Activated naive CD4-positive, alpha-beta T cell treated with anti-CD3 and anti-CD28 coated beads for 36 hours (primary cell): ENCODE measurements at regions not wholly inside any gene's neighbourhood (a gene's known extent, or its start where the extent isn't known, plus 50 kb on each side); places are given as distances from the start of the nearest gene placed in this dataset.
"Not testable (repeated sequence)": the region's sequence is repeated elsewhere in the genome, so short reads cannot be mapped to it uniquely, and the experiment has no call there.

ENCODE experiments used
- CTCF ChIA-PET: fragments of 350-600 bp; sonication (Branson Sonifier 250); formaldehyde crosslinking; loops from one replicate; lab custom pipeline; 2021; ENCODE audit warnings: antibody characterized with exemption; lab: Charles Lee
- DNase-seq: peaks from one replicate; pipeline ENCODE4 v3.0.0-alpha.2; 2020
- H3K27ac Mint-ChIP-seq: one replicate; pipeline ENCODE4 v1.8.0; 2021; ENCODE audit warnings: mild to moderate bottlenecking, mixed read lengths
- H3K27me3 Mint-ChIP-seq: one replicate; pipeline ENCODE4 v1.8.0; 2021; ENCODE audit warnings: low read depth, mixed read lengths
- H3K36me3 Mint-ChIP-seq: one replicate; pipeline ENCODE4 v1.8.0; 2021; ENCODE audit warnings: low read depth, mixed read lengths
- H3K4me1 Mint-ChIP-seq: one replicate; pipeline ENCODE4 v1.8.0; 2021; ENCODE audit warnings: low read depth, mixed read lengths
- H3K4me3 Mint-ChIP-seq: one replicate; pipeline ENCODE4 v1.8.0; 2021; ENCODE audit warnings: mild to moderate bottlenecking, moderate library complexity, mixed read lengths
- H3K9me3 Mint-ChIP-seq: one replicate; pipeline ENCODE4 v1.8.0; 2021; ENCODE audit warnings: mixed read lengths
- intact Hi-C: fragments of 100-400 bp; cut with micrococcal nuclease; formaldehyde crosslinking; loops from one replicate; pipeline ENCODE4 v1.15.1; 2023

DNA sequence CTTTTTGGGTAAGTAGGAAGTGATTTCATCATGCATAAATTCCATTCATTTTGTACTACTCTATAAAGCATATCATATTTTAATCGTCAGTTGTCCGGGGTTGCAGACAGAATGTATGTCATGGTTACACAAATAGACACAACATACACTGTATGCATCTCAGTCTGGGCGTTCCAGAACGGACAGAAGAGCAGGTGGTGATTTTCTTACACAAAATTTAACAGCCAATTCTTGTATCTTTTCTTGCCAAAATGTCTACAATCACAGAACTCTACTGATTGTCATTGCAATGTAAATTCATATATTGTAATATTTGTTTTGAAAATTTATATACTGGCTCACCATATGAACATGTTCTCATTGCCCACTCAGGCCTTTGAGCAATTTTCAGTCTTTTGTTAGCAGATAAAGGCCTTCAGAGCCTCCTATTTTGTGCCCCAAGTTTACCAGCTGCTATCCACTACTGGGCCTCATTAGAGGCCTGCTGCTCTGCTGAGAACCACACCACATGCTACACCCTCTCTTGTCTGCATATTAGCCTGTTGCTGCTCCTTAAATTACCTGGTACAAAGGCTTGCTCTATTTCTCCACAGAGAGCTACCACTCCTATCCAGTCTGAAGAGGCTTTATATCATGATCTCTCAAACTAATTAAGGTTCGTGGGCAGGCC is 61.5 kb downstream of the PRDM13 start:
- Mint-ChIP-seq H3K27me3 (no peaks in the 10 kb centered on the region), H3K9me3 (no peaks in the 10 kb centered on the region), H3K4me1 (no peaks in the 10 kb centered on the region), H3K4me3 (no peak overlapping the region), H3K27ac (no peak overlapping the region), H3K36me3 (no peaks in the 10 kb centered on the region)
- CTCF ChIA-PET, result no interaction called here
- DNase-seq, result no peak
- intact Hi-C loops, result no loop called here

DNA sequence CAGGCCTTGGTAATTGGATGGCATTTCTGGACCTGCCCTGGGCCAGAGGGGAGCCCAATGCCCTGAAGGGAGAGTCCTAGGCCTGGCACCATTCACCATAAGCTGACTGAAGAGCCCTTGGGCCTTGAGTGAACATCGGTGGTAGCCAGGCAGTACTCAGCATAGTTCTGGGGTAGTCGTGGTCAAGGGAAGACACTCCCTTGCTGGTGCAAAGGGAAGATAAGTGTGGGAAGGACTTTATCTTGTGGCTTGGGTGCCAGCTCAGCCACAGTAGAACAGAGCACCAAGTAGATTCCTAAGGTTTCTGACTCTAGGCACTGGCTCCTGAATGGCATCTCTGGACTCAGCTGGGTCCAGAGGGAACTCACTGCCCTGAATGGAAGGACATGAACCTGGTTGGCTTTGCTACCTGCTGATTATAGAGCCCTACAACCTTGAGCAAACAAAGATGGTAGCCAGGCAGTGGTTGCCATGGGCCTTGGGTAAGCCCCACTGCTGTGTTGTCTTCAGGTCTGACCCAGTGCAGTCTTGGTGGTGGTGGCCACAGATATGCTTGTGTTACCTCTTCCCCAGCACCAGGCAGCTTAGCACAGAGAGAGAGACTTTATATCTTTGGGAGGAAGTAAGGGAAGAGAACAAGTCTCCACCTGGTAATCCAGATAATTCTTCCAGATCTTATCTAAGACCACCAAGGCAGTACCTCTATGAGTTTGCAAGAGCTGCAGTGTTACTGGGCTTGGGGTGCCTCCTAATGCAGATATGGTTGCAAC is 83.5 kb downstream of the PRDM13 start:
- Mint-ChIP-seq H3K4me1 (no peaks in the 10 kb centered on the region), H3K27ac (no peak overlapping the region), H3K9me3 (peaks cover 8% of the 10 kb centered on the region), H3K4me3 (no peak overlapping the region), H3K36me3 (no peaks in the 10 kb centered on the region), H3K27me3 (peaks cover 19% of the 10 kb centered on the region)
- CTCF ChIA-PET, result no interaction called here
- intact Hi-C loops, result no loop called here
- no peak for DNase-seq

GRCh38 chr6:99702287-99702686 is 95.7 kb downstream of the PRDM13 start:
- H3K36me3 Mint-ChIP-seq, intact Hi-C loops, H3K4me3 Mint-ChIP-seq, DNase-seq, CTCF ChIA-PET, H3K9me3 Mint-ChIP-seq, H3K27ac Mint-ChIP-seq, H3K4me1 Mint-ChIP-seq: not testable (repeated sequence)
- peaks cover 21% of the 10 kb centered on the region for H3K27me3 Mint-ChIP-seq

- no peaks in the 10 kb centered on the region for H3K4me1 Mint-ChIP-seq
- intact Hi-C loops, result no loop called here
Observed at GRCh38 chr6:99709062-99709461, 102.4 kb downstream of the PRDM13 start.

DNA sequence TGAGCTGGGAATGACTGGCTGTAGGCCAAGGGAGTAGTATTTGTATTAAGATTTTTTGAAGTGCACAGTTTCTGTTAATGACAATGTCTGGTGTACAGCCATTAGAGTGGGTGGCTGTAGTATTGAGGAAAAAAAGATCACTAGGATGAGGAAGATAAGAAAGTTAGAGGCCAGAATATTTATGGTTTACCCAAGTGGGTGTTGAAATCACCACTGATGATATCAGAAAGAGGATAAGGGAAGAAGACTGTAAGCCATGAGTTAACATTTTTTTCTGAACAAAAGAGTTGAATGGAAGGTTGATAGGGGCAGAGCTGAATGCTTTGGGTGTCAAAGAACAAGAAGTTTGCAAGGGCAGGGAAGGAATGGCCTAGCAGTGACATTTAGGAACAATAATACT is 104.7 kb downstream of the PRDM13 start:
- CTCF ChIA-PET, result no interaction called here
- H3K27ac Mint-ChIP-seq, result no peak overlapping the region
- no peaks in the 10 kb centered on the region for H3K36me3 Mint-ChIP-seq
- H3K4me1 Mint-ChIP-seq, result no peaks in the 10 kb centered on the region
- DNase-seq, result no peak
- no peaks in the 10 kb centered on the region for H3K9me3 Mint-ChIP-seq
- H3K4me3 Mint-ChIP-seq, result no peak overlapping the region
- H3K27me3 Mint-ChIP-seq, result peaks cover 8% of the 10 kb centered on the region
- intact Hi-C loops, result no loop called here

More at GRCh38 chr6:99709062-99709461, 102.4 kb downstream of the PRDM13 start:
- Mint-ChIP-seq H3K9me3 (no peaks in the 10 kb centered on the region), H3K27me3 (peaks cover 4% of the 10 kb centered on the region), H3K27ac (no peak overlapping the region), H3K36me3 (no peaks in the 10 kb centered on the region), H3K4me3 (no peak overlapping the region)
- CTCF ChIA-PET, result interaction anchor here (1.2 kb wide), 1 partner anchor 121 kb away, joined by 4 read pairs; no protein-coding TSS in a partner anchor
- DNase-seq, result no peak

DNA sequence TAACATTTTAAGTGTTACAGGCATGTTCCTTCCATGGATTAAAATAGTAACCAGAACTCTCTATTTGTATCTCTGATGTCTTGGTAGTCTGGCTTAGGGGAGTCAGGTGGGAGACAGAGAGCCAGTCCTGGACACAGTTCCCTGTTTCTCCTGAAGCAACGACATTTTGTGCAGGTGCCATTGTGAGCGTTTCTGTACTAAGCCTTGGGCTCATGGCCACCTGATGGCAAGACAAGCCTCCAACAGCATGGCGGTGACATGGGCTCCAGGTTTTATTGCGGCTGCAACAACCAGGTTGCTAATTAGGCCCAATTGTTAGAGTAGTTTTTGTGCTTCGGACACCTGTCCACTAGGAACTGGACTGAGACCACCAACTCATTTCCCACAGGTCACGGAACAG is 105.3 kb downstream of the PRDM13 start:
- intact Hi-C loops, result no loop called here
- DNase-seq, result no peak
- Mint-ChIP-seq H3K4me1 (no peaks in the 10 kb centered on the region), H3K9me3 (peaks cover 4% of the 10 kb centered on the region), H3K4me3 (no peak overlapping the region), H3K27me3 (peaks cover 14% of the 10 kb centered on the region), H3K27ac (no peak overlapping the region), H3K36me3 (no peaks in the 10 kb centered on the region)
- CTCF ChIA-PET, result no interaction called here

DNA sequence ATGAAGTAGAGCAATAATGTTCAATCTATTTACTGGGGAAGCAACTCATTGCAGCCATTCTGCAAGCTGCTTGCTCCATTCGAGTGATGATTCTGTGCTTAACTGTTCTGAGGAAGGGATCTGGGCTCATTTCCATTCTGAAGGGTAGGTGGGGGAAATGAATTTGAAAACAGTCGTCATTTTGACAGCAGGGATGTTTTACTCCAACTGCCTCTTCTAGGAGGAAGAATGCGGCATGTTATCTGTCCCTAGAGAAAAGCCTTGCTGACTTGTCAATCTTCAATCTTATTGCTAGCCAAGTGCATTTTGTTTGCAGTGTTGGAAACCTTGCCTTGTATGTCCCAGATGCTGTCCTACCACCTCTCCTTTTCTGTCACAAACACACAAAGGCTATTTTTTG is 105.9 kb downstream of the PRDM13 start:
- no peaks in the 10 kb centered on the region for H3K36me3 Mint-ChIP-seq
- CTCF ChIA-PET, result no interaction called here
- no peak for DNase-seq
- no peak overlapping the region for H3K27ac Mint-ChIP-seq
- no peak overlapping the region for H3K4me3 Mint-ChIP-seq
- no peaks in the 10 kb centered on the region for H3K4me1 Mint-ChIP-seq
- peaks cover 4% of the 10 kb centered on the region for H3K9me3 Mint-ChIP-seq
- peaks cover 17% of the 10 kb centered on the region for H3K27me3 Mint-ChIP-seq
- intact Hi-C loops, result no loop called here

GRCh38 chr6:99722043-99722442 is 115.4 kb downstream of the PRDM13 start:
- H3K9me3 Mint-ChIP-seq, intact Hi-C loops, H3K27ac Mint-ChIP-seq, H3K36me3 Mint-ChIP-seq, CTCF ChIA-PET, H3K4me1 Mint-ChIP-seq, DNase-seq, H3K4me3 Mint-ChIP-seq: not testable (repeated sequence)
- H3K27me3 Mint-ChIP-seq, result peaks cover 31% of the 10 kb centered on the region

GRCh38 chr6:99730237-99730636 is 123.6 kb downstream of the PRDM13 start:
- H3K4me3 Mint-ChIP-seq, H3K4me1 Mint-ChIP-seq, H3K9me3 Mint-ChIP-seq, H3K27ac Mint-ChIP-seq, DNase-seq, intact Hi-C loops, CTCF ChIA-PET, H3K36me3 Mint-ChIP-seq: not testable (repeated sequence)
- H3K27me3 Mint-ChIP-seq, result peaks cover 14% of the 10 kb centered on the region

DNA sequence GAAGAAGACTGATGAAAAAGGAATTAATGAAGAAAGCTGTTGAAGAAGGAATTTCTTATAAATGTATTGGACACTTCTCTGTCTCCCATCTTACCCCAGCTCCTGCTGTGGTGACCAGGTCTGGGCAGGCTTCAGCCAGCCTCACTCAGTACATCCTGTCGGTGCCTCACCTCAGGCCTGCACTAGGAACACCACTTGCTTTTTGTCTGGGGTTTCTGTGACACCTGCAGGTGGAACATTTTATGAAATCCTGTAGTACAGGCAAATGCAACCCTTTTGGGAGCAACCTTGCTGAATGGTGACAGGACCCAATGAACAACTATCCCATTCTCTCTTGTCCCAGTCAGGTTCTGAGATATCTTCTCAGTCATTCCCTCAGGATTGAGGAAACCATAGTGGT is 129.7 kb downstream of the PRDM13 start:
- Mint-ChIP-seq H3K4me1 (no peaks in the 10 kb centered on the region), H3K36me3 (no peaks in the 10 kb centered on the region), H3K4me3 (no peak overlapping the region), H3K27me3 (peaks cover 30% of the 10 kb centered on the region), H3K9me3 (no peaks in the 10 kb centered on the region), H3K27ac (no peak overlapping the region)
- intact Hi-C loops, result no loop called here
- CTCF ChIA-PET, result interaction anchor here (1.0 kb wide), 1 partner anchor 148 kb away, joined by 3 read pairs; no protein-coding TSS in a partner anchor
- DNase-seq, result no peak

DNA sequence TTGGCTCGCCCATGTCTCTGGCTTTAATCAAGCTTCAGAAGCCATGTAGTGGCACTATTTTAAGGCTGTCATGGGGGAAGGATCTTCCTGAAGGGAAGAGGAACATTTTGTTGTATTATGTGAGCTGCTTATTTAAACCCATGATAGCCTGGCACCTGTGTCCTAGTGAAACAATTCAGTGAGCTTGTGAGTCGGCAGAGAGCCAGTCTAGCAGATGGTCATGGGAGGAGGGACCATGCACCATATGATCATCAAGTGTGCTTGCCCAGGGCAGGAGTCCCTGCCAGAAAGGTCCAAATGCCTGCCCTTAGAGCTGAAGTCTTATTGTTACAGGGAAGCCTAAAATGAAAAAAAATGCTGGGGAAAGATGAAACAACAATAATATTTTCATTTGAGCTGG is 132.9 kb downstream of the PRDM13 start:
- Mint-ChIP-seq H3K9me3 (no peaks in the 10 kb centered on the region), H3K27ac (no peak overlapping the region), H3K4me3 (no peak overlapping the region), H3K27me3 (peaks cover 34% of the 10 kb centered on the region), H3K4me1 (no peaks in the 10 kb centered on the region), H3K36me3 (no peaks in the 10 kb centered on the region)
- DNase-seq, result no peak
- intact Hi-C loops, result no loop called here
- CTCF ChIA-PET, result interaction anchor here (0.6 kb wide), 1 partner anchor 43 kb away, joined by 3 read pairs; no protein-coding TSS in a partner anchor

DNA sequence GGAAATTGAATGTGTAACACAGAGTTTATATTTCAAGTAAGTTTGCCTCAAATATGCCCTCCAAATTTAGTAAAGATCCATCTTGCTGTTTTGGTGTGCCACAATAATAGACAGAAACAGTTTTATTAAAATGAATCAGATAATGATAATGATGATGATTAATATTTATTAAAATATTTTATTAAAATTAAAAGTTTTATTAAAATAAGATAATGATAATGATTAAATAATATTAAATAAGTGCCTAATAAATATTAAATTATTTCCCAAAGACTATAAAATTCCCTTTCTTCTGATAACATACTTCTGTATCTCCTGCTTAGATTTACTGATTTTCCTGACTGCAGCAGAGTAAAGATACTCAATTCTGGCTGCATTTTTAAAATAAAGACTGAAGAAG is 134.5 kb downstream of the PRDM13 start:
- Mint-ChIP-seq H3K27me3 (peaks cover 37% of the 10 kb centered on the region), H3K9me3 (no peaks in the 10 kb centered on the region), H3K4me3 (no peak overlapping the region), H3K4me1 (no peaks in the 10 kb centered on the region), H3K27ac (no peak overlapping the region), H3K36me3 (no peaks in the 10 kb centered on the region)
- CTCF ChIA-PET, result no interaction called here
- no peak for DNase-seq
- intact Hi-C loops, result no loop called here

DNA sequence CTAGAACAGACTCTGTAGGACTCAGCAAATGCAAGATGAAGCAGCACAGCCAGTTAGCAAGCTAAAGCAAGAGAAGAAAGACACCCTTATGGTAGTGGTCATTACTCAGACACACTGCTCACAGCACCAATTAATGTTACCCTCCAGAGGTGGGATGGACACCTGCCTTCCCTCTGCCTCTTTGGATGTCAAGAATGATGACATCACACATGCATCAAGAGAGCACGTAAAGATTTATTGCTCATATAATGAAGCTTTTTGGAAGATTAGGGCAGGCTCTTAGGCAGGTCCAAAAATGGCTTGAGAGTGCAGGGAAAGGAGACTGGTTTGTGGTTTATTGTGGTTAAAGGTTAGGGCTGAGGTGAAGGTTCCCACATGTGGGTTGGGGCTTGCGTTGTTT is 137.0 kb downstream of the PRDM13 start:
- H3K27me3 Mint-ChIP-seq, result peaks cover 32% of the 10 kb centered on the region
- intact Hi-C loops, result no loop called here
- no peak overlapping the region for H3K4me3 Mint-ChIP-seq
- no peaks in the 10 kb centered on the region for H3K4me1 Mint-ChIP-seq
- H3K36me3 Mint-ChIP-seq, result no peaks in the 10 kb centered on the region
- CTCF ChIA-PET, result interaction anchor here (1.1 to 5.1 kb wide), 2 partner anchors 17 to 155 kb away, joined by 3 to 43 read pairs; no protein-coding TSS in a partner anchor
- no peak overlapping the region for H3K27ac Mint-ChIP-seq
- H3K9me3 Mint-ChIP-seq, result no peaks in the 10 kb centered on the region
- DNase-seq, result no peak
